Stimulated activated CD8-positive, alpha-beta memory T cell treated with anti-CD3 and anti-CD28 coated beads, Interleukin-12 subunit alpha, Interleukin-12 subunit beta, amount 100 ng/mL, for 4 hours (primary cell): ENCODE measurements at regions not wholly inside any gene's neighbourhood (a gene's known extent, or its start where the extent isn't known, plus 50 kb on each side); places are given as distances from the start of the nearest gene placed in this dataset.
"Not testable (repeated sequence)": the region's sequence is repeated elsewhere in the genome, so short reads cannot be mapped to it uniquely, and the experiment has no call there.

Experiments
- DNase-seq: peaks from one replicate; pipeline ENCODE4 v3.0.0-alpha.2; 2020; ENCODE audit warnings: low read depth

GRCh38 chr11:112650527-112650926 is 310.7 kb upstream of the NCAM1 start:
- DNase-seq = no peak

GRCh38 chr11:112651386-112651785 is 309.8 kb upstream of the NCAM1 start:
- DNase-seq = no peak

- no peak for DNase-seq
These were observed 308.3 kb upstream of the NCAM1 start for GRCh38 chr11:112652786-112653390.

GRCh38 chr11:112655371-112655770 is 305.8 kb upstream of the NCAM1 start:
- no peak for DNase-seq

GRCh38 chr11:112656772-112657428 is 304.3 kb upstream of the NCAM1 start:
- no peak for DNase-seq

GRCh38 chr11:112658431-112658878 is 302.8 kb upstream of the NCAM1 start:
- no peak for DNase-seq

GRCh38 chr11:112661146-112661545 is 300.1 kb upstream of the NCAM1 start:
- DNase-seq = no peak

GRCh38 chr11:112661571-112661970 is 299.6 kb upstream of the NCAM1 start:
- no peak for DNase-seq

- DNase-seq = no peak
These were observed 298.7 kb upstream of the NCAM1 start for GRCh38 chr11:112662554-112662953.

GRCh38 chr11:112663947-112664634 is 297.1 kb upstream of the NCAM1 start:
- no peak for DNase-seq

- DNase-seq = no peak
These were observed 295.9 kb upstream of the NCAM1 start for GRCh38 chr11:112665291-112665690.

- no peak for DNase-seq
These were observed 295.0 kb upstream of the NCAM1 start for GRCh38 chr11:112666253-112666652.

GRCh38 chr11:112670806-112671570 is 290.2 kb upstream of the NCAM1 start:
- DNase-seq = no peak

- DNase-seq = not testable (repeated sequence)
These were observed 287.8 kb upstream of the NCAM1 start for GRCh38 chr11:112673401-112673800.

- no peak for DNase-seq
These were observed 276.1 kb upstream of the NCAM1 start for GRCh38 chr11:112685111-112685510.

GRCh38 chr11:112689851-112690250 is 271.4 kb upstream of the NCAM1 start:
- DNase-seq = no peak

GRCh38 chr11:112693781-112694180 is 267.4 kb upstream of the NCAM1 start:
- no peak for DNase-seq

GRCh38 chr11:112694245-112694644 is 267.0 kb upstream of the NCAM1 start:
- DNase-seq = no peak

GRCh38 chr11:112694813-112695212 is 266.4 kb upstream of the NCAM1 start:
- DNase-seq = no peak

GRCh38 chr11:112697391-112698178 is 263.6 kb upstream of the NCAM1 start:
- DNase-seq = no peak

- DNase-seq = no peak
These were observed 256.1 kb upstream of the NCAM1 start for GRCh38 chr11:112705148-112705547.

- DNase-seq = no peak
These were observed 254.4 kb upstream of the NCAM1 start for GRCh38 chr11:112706863-112707262.
